Small intestine (tissue), 7 donors: ENCODE measurements at regions not wholly inside any gene's neighbourhood (a gene's known extent, or its start where the extent isn't known, plus 50 kb on each side); places are given as distances from the start of the nearest gene placed in this dataset.

Experiments
- DNase-seq, 2 donors: peaks; one replicate each; pipeline versions ENCODE4 v3.0.0 to v3.0.0-alpha.2; 2013
- FAIRE-seq: peaks from 2 replicates; lab custom pipeline; 2012; peaks lifted over from hg19 to GRCh38; lab: Jason Lieb, UNC
- H3K27ac ChIP-seq, 3 donors: one replicate each; pipeline ENCODE4 v1.5.1; 2013; ENCODE audit warnings: low read length in 2 of 3, mild to moderate bottlenecking in 2 of 3, control low read depth in 1 of 3, inconsistent platforms in 1 of 3, low read depth in 1 of 3, moderate library complexity in 1 of 3
- H3K27me3 ChIP-seq, 3 donors: one replicate each; pipeline ENCODE4 v1.6.1; 2013; ENCODE audit warnings: low read length in 3 of 3, inconsistent platforms in 1 of 3; ENCODE audit not compliant: control insufficient read depth in 3 of 3, insufficient read depth in 3 of 3
- H3K36me3 ChIP-seq, 3 donors: one replicate each; pipeline ENCODE4 v1.6.1; 2013; ENCODE audit warnings: low read length in 3 of 3, inconsistent platforms in 1 of 3, low read depth in 1 of 3, mild to moderate bottlenecking in 1 of 3, moderate library complexity in 1 of 3; ENCODE audit not compliant: control insufficient read depth in 3 of 3, insufficient read depth in 2 of 3
- H3K4me1 ChIP-seq, 3 donors: one replicate each; pipeline ENCODE4 v1.6.1; 2013; ENCODE audit warnings: low read length in 2 of 3, inconsistent platforms in 1 of 3, low read depth in 1 of 3, mild to moderate bottlenecking in 1 of 3, moderate library complexity in 1 of 3; ENCODE audit not compliant: control insufficient read depth in 3 of 3, insufficient read depth in 2 of 3
- H3K4me3 ChIP-seq, 3 donors: one replicate each; pipeline ENCODE4 v1.5.1; 2013; ENCODE audit warnings: low read length in 3 of 3, control low read depth in 1 of 3, inconsistent platforms in 1 of 3, low read depth in 1 of 3, mild to moderate bottlenecking in 1 of 3, moderate library complexity in 1 of 3
- H3K9me3 ChIP-seq, 2 donors: one replicate each; pipeline ENCODE4 v1.6.1; 2013; ENCODE audit warnings: low read depth in 1 of 2, low read length in 1 of 2; ENCODE audit not compliant: control insufficient read depth in 2 of 2, insufficient read depth in 1 of 2
- WGBS, 3 donors: extraction: QIAGEN DNeasy Blood & Tissue Kit; methylation state at CpG; one replicate each; pipeline ENCODE4 v1.1.7; 2013; 5-methylcytosine and 5-hydroxymethylcytosine counted together
- donor health status: healthy with polysubstance abuse.
- donor health status: control.
- donor health status: control.
- donor health status: Bipolar disorder and iron deficiency.
- donor health status: healthy.

DNA sequence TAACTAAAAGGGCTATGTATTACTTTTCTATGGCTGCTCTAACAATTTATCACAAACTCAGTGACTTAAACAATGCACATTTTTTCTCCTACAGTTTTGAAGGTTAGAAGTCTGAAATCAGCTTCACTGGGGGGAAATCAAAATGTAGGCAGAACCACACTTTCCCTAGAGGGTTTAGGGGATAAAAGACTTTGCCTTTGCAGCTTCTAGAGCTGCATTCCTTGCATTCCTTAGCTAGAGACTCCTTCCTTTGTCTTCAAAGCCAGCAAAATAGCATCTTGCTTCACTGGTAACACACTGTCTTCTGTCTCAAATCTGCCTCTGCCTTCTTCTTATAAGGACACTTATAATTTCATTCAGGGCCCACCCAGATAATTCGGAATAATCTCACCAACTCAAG lies 152.4 kb upstream of the SPIN4 start:
- Histone ChIP-seq H3K9me3 (no peaks in the 10 kb centered on the region), H3K36me3 (no peaks in the 10 kb centered on the region), H3K4me3 (no peak overlapping the region), H3K27me3 (no peaks in the 10 kb centered on the region), H3K27ac (no peak overlapping the region), H3K4me1 (no peaks in the 10 kb centered on the region)
- DNase-seq (no peak), FAIRE-seq (no peak)
- 54 to 64% (median 57%) methylated on average over 1 of the region's 1 CpG for WGBS, 3 donors

DNA sequence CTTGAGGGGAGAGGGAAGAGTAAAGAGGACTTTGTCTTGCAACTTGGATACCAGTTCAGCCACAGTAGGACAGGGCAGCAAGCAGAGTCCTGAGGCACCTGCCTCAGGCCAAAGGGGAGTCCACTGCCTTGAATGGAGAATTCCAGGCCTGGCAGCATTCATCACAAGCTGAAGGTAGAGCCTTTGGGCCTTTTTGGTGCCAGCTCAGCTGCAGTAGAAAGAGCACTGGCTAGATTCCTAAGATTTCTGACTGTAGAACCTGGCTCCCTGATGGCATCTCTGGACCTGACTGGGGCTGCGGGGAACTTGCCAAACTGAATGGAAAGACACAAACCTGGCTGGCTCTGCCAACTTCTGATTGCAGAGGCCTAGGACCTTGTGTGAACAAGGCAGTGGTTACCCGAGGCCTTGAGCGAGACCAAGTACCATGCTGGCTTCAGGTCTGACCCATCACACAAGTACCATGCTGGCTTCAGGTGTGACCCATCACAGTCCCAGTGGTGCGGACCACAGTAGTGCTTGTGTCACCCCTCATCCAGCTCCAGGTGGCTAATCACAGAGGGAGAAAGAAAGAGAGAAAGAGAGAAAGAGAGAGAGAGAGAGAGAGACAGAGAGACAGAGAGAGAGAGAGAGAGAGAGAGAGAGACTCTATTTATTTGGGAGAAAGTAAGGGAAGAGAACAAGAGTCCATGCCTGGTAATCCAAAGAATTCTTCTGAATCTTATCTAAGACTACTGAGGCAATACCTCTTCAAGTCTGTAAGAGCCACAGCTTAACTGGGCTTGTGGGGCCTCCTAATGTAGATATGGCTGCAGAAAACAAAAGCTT lies 137.6 kb upstream of the SPIN4 start:
- no peak overlapping the region for H3K4me3 ChIP-seq
- peaks cover 0 to 7% of the 10 kb centered on the region in 2 donors for H3K9me3 ChIP-seq
- DNase-seq (no peak), FAIRE-seq (no peak)
- H3K4me1 ChIP-seq, result no peaks in the 10 kb centered on the region
- 78 to 97% (median 91%) methylated on average over 4 of the region's 4 CpGs for whole genome bisulfite sequencing, 3 donors
- H3K27me3 ChIP-seq, result no peaks in the 10 kb centered on the region
- peaks cover 0 to 5% (median 0%) of the 10 kb centered on the region in 3 donors for H3K36me3 ChIP-seq
- no peak overlapping the region for H3K27ac ChIP-seq

GRCh38 chrX:63475200-63475599 lies 124.1 kb upstream of the SPIN4 start:
- FAIRE-seq (no peak), DNase-seq (no peak)
- H3K36me3 ChIP-seq, result peaks cover 0 to 2% (median 0%) of the 10 kb centered on the region in 3 donors
- H3K27me3 ChIP-seq, result no peaks in the 10 kb centered on the region
- no peaks in the 10 kb centered on the region for H3K4me1 ChIP-seq
- H3K27ac ChIP-seq, result no peak overlapping the region
- no peak overlapping the region for H3K4me3 ChIP-seq
- peaks cover 4 to 21% of the 10 kb centered on the region in 2 donors for H3K9me3 ChIP-seq
- 82 to 97% (median 93%) methylated on average over 1 of the region's 1 CpG for WGBS, 3 donors

- H3K27me3 ChIP-seq, result no peaks in the 10 kb centered on the region
- DNase-seq (no peak), FAIRE-seq (no peak)
- H3K27ac ChIP-seq, result no peak overlapping the region
- H3K4me3 ChIP-seq, result no peak overlapping the region
- H3K9me3 ChIP-seq, result peaks cover 4 to 32% of the 10 kb centered on the region in 2 donors
- H3K4me1 ChIP-seq, result no peaks in the 10 kb centered on the region
- H3K36me3 ChIP-seq, result no peaks in the 10 kb centered on the region
- WGBS, 3 donors, result 71 to 100% (median 91%) methylated on average over 1 of the region's 1 CpG
Measured at GRCh38 chrX:63471004-63471403, 119.9 kb upstream of the SPIN4 start.

DNA sequence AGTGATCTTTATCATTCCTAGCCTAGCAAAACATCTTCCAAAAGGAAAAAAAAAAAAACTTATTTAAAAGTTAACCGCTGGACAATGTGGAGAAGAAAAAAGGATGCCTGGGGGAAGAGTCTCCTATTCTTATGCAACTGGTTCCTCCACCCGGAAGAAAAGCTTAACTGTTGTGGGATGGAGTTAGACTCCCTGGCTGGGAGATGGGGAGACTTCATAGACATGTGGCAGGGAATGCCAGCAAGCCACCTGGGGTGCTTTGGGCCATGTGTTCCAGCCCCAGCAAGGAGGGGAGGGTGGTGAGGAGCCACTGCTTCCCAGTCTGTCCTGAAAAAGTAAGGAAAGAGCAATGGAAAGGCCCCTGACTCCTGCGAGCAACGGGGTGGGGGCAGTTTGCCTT lies 119.4 kb upstream of the SPIN4 start:
- no peak for FAIRE-seq
- peaks cover 2 to 30% of the 10 kb centered on the region in 2 donors for H3K9me3 ChIP-seq
- 84 to 99% (median 96%) methylated on average over 4 of the region's 4 CpGs for WGBS, 3 donors

GRCh38 chrX:63466690-63467089 lies 115.6 kb upstream of the SPIN4 start:
- H3K4me1 ChIP-seq, result no peaks in the 10 kb centered on the region
- DNase-seq, result no peak
- WGBS, 3 donors, result 58 to 84% (median 67%) methylated on average over 4 of the region's 4 CpGs
- no peak for FAIRE-seq
- H3K27ac ChIP-seq, result no peak overlapping the region
- no peak overlapping the region for H3K4me3 ChIP-seq
- peaks cover 0 to 19% of the 10 kb centered on the region in 2 donors for H3K9me3 ChIP-seq
- no peaks in the 10 kb centered on the region for H3K36me3 ChIP-seq
- H3K27me3 ChIP-seq, result no peaks in the 10 kb centered on the region

More for the DNA sequence above, 119.4 kb upstream of the SPIN4 start:
- no peak overlapping the region for H3K27ac ChIP-seq
- no peak for DNase-seq
- H3K36me3 ChIP-seq, result no peaks in the 10 kb centered on the region
- H3K27me3 ChIP-seq, result no peaks in the 10 kb centered on the region
- no peaks in the 10 kb centered on the region for H3K4me1 ChIP-seq
- no peak overlapping the region for H3K4me3 ChIP-seq

DNA sequence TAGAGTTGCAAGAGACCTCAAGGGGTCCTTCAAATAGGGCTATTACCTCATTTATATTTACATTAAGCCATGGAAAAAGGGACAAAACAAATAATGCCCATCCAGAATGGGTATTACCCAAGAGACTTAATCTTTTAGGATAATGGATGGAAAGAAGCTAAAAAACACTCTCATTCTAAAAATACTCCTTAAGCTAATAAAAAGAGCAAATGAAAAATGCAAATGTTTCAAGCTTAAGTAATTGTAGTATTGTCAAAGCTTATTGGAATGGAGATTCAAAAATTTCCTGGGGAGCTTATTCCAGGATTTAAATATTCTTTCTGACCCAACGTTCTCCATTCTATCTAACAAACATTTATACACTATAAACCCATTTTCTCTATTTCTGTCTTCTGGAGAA lies 107.8 kb upstream of the SPIN4 start:
- H3K9me3 ChIP-seq, result no peaks in the 10 kb centered on the region
- WGBS, 3 donors, result 37 to 73% (median 72%) methylated on average over 1 of the region's 1 CpG
- H3K27ac ChIP-seq, result no peak overlapping the region
- H3K4me1 ChIP-seq, result no peaks in the 10 kb centered on the region
- no peak for DNase-seq
- FAIRE-seq, result no peak
- no peak overlapping the region for H3K4me3 ChIP-seq
- no peaks in the 10 kb centered on the region for H3K27me3 ChIP-seq
- H3K36me3 ChIP-seq, result no peaks in the 10 kb centered on the region

DNA sequence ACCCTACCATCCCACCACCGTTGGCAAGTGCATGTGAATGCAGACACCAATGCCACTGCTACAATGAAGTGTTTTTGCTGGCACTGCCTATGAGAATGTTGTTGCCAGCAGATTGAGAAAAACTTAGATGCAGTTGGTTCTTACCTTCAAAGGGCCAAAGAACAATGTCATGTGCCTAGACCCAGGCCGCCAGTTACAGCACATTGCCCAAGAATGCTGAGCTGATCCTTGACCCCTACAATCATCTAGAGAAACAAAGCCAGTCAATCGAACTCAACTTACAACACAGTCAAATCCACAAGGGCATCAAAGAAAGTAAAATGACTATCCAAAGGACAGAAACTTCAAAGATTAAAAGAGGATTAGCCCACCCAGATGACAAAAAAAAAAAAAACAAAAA lies 102.4 kb upstream of the SPIN4 start:
- 80 to 94% (median 87%) methylated on average over 3 of the region's 3 CpGs for WGBS, 3 donors
- no peaks in the 10 kb centered on the region for H3K4me1 ChIP-seq
- no peak overlapping the region for H3K27ac ChIP-seq
- no peak for FAIRE-seq
- peaks cover 0 to 26% of the 10 kb centered on the region in 2 donors for H3K9me3 ChIP-seq
- H3K36me3 ChIP-seq, result peaks cover 0 to 12% (median 0%) of the 10 kb centered on the region in 3 donors
- DNase-seq, result no peak
- no peaks in the 10 kb centered on the region for H3K27me3 ChIP-seq
- no peak overlapping the region for H3K4me3 ChIP-seq
